ENCODE measurements at regions not wholly inside any gene's neighbourhood (a gene's known extent, or its start where the extent isn't known, plus 50 kb on each side); places are given as distances from the start of the nearest gene placed in this dataset.

DNA sequence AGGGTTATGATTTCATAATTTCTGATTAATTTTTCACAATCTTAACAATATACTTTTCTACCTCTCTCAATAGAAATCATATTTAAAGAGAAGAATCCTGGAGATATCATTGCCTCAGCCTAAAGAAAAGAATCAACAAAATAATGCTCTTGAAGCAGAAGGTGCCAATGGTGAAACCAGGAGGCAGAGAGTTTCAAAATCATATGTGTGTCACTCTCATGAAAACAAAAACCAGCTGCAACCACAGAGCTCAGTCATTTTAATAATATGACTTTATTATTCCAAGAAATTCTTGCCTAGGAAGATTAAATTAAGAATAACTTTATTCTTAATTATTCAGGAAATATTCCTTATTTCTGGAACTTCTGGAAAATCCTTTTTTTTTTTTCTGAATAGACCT, 266.8 kb upstream of the ACTBL2 start (continued):
- TF ChIP-seq, protein P1, sequence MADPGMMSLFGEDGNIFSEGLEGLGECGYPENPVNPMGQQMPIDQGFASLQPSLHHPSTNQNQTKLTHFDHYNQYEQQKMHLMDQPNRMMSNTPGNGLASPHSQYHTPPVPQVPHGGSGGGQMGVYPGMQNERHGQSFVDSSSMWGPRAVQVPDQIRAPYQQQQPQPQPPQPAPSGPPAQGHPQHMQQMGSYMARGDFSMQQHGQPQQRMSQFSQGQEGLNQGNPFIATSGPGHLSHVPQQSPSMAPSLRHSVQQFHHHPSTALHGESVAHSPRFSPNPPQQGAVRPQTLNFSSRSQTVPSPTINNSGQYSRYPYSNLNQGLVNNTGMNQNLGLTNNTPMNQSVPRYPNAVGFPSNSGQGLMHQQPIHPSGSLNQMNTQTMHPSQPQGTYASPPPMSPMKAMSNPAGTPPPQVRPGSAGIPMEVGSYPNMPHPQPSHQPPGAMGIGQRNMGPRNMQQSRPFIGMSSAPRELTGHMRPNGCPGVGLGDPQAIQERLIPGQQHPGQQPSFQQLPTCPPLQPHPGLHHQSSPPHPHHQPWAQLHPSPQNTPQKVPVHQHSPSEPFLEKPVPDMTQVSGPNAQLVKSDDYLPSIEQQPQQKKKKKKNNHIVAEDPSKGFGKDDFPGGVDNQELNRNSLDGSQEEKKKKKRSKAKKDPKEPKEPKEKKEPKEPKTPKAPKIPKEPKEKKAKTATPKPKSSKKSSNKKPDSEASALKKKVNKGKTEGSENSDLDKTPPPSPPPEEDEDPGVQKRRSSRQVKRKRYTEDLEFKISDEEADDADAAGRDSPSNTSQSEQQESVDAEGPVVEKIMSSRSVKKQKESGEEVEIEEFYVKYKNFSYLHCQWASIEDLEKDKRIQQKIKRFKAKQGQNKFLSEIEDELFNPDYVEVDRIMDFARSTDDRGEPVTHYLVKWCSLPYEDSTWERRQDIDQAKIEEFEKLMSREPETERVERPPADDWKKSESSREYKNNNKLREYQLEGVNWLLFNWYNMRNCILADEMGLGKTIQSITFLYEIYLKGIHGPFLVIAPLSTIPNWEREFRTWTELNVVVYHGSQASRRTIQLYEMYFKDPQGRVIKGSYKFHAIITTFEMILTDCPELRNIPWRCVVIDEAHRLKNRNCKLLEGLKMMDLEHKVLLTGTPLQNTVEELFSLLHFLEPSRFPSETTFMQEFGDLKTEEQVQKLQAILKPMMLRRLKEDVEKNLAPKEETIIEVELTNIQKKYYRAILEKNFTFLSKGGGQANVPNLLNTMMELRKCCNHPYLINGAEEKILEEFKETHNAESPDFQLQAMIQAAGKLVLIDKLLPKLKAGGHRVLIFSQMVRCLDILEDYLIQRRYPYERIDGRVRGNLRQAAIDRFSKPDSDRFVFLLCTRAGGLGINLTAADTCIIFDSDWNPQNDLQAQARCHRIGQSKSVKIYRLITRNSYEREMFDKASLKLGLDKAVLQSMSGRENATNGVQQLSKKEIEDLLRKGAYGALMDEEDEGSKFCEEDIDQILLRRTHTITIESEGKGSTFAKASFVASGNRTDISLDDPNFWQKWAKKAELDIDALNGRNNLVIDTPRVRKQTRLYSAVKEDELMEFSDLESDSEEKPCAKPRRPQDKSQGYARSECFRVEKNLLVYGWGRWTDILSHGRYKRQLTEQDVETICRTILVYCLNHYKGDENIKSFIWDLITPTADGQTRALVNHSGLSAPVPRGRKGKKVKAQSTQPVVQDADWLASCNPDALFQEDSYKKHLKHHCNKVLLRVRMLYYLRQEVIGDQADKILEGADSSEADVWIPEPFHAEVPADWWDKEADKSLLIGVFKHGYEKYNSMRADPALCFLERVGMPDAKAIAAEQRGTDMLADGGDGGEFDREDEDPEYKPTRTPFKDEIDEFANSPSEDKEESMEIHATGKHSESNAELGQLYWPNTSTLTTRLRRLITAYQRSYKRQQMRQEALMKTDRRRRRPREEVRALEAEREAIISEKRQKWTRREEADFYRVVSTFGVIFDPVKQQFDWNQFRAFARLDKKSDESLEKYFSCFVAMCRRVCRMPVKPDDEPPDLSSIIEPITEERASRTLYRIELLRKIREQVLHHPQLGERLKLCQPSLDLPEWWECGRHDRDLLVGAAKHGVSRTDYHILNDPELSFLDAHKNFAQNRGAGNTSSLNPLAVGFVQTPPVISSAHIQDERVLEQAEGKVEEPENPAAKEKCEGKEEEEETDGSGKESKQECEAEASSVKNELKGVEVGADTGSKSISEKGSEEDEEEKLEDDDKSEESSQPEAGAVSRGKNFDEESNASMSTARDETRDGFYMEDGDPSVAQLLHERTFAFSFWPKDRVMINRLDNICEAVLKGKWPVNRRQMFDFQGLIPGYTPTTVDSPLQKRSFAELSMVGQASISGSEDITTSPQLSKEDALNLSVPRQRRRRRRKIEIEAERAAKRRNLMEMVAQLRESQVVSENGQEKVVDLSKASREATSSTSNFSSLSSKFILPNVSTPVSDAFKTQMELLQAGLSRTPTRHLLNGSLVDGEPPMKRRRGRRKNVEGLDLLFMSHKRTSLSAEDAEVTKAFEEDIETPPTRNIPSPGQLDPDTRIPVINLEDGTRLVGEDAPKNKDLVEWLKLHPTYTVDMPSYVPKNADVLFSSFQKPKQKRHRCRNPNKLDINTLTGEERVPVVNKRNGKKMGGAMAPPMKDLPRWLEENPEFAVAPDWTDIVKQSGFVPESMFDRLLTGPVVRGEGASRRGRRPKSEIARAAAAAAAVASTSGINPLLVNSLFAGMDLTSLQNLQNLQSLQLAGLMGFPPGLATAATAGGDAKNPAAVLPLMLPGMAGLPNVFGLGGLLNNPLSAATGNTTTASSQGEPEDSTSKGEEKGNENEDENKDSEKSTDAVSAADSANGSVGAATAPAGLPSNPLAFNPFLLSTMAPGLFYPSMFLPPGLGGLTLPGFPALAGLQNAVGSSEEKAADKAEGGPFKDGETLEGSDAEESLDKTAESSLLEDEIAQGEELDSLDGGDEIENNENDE (IDR thresholded peaks at IDR 0.05; ENCODE audit: insufficient replicate concordance, low read length): no peak
- no peak for TF ChIP-seq SRF (IDR thresholded peaks at IDR 0.05; ENCODE audit: low read depth, low read length)
- TF ChIP-seq TAF1 (IDR thresholded peaks at IDR 0.05; ENCODE audit: low read depth, low read length): no peak
- TF ChIP-seq PHF8 (conservative IDR thresholded peaks at IDR 0.05; ENCODE audit: low read depth, low read length): no peak

All from H1 (cell line).